ENCODE measurements at regions not wholly inside any gene's neighbourhood (a gene's known extent, or its start where the extent isn't known, plus 50 kb on each side); places are given as distances from the start of the nearest gene placed in this dataset.

- H3K4me1 ChIP-seq (replicated peaks in 1 of 2; ENCODE audit: control insufficient read depth in 2 of 2, insufficient read depth in 2 of 2, low read length in 2 of 2): peaks cover 8 to 44% of the 10 kb centered on the region in 2 experiments
- no peaks in the 10 kb centered on the region for H4K20me1 ChIP-seq (replicated peaks; ENCODE audit: control insufficient read depth, insufficient read depth, low read length)
- H3K9me1 ChIP-seq (ENCODE audit: control insufficient read depth, insufficient read depth, low read length): no peaks in the 10 kb centered on the region
- intact Hi-C loops (cut with micrococcal nuclease): no loop called here
- no peaks in the 10 kb centered on the region for H3K36me3 ChIP-seq (ENCODE audit: control insufficient read depth, insufficient read depth, low read length)
- H3K9me3 ChIP-seq (replicated peaks; ENCODE audit: control insufficient read depth, insufficient read depth, low read depth, low read length): no peaks in the 10 kb centered on the region
- H2AFZ ChIP-seq (ENCODE audit: low read depth, low read length): no peak overlapping the region
- ATAC-seq (no peak), DNase-seq (ENCODE audit: extremely low read depth in 1 of 4, low spot score in 3 of 4) (no peak), FAIRE-seq (no peak)
- POLR2A ChIA-PET: no interaction called here
- 77% methylated on average over 1 of the region's 1 CpG for WGBS (ENCODE audit: insufficient coverage, low coverage, missing lambda C conversion rate)
- H3K27me3 ChIP-seq (ENCODE audit: control insufficient read depth in 2 of 2, insufficient read depth in 2 of 2, low read length in 2 of 2): no peaks in the 10 kb centered on the region
- CTCF ChIA-PET (ENCODE audit: low intra/inter-chr PET ratio): no interaction called here
- no peak overlapping the region for H3K27ac ChIP-seq (ENCODE audit: extremely low read depth, low read depth, low read length)
- no peak overlapping the region for H3K4me2 ChIP-seq (ENCODE audit: insufficient read depth, low read length)
- TF ChIP-seq ARID2 (IDR thresholded peaks at IDR 0.05) (no peak), POLR3G (IDR thresholded peaks at IDR 0.05; ENCODE audit: extremely low read depth, insufficient read length, insufficient replicate concordance) (no peak), HNRNPUL1 (IDR thresholded peaks at IDR 0.05; ENCODE audit: low read length) (no peak)
- no TSS peak for BruUV-seq (replicated peaks)
- H3K79me2 ChIP-seq (ENCODE audit: control insufficient read depth, insufficient read depth, low read length): no peaks in the 10 kb centered on the region
- H3K9ac ChIP-seq (ENCODE audit: insufficient read depth in 1 of 2, low read depth in 2 of 2, low read length in 2 of 2): no peak overlapping the region
- in situ Hi-C loops (cut with MboI): no loop called here
- no peak overlapping the region for H3K4me3 ChIP-seq
Observed at GRCh38 chr3:5035113-5035512, 55.9 kb downstream of the BHLHE40 start.

DNA sequence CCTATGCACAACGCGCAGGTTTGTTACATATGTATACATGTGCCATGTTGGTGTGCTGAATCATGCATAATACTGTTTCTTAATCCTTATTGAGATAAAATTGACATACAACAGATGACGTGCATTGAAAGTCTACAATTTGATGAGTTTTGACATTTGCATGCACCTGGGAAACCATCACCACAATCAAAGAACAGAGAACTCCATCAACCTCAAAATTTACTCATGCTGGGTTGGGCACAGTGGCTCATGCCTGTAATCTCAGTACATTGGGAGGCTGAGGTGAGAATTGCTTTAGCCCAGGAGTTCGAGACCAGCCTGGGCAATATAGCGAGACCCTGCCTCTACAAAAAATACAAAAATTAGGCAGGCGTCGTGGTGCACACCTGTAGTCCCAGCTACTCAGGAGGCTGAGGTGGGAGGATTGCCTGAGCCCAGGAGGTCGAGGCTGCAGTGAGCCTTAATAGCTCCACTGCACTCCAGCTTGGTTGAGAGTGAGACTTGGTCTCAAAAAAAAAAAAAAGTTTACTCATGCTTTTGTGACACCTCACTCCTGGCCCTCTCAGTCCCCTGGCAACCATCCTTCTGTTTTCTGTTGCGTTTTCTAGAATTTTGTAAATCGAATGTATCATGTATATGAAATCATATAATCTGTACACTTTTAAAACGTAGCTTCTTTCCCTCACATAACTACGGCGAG is 56.6 kb downstream of the BHLHE40 start:
- FAIRE-seq (no peak), ATAC-seq (no peak), DNase-seq (ENCODE audit: extremely low read depth in 1 of 4, low spot score in 3 of 4) (no peak)
- Histone ChIP-seq H3K79me2 (ENCODE audit: control insufficient read depth, insufficient read depth, low read length) (no peaks in the 10 kb centered on the region), H2AFZ (ENCODE audit: low read depth, low read length) (peak overlapping the region; percentile 47; the same call in 1 of the 2 replicates), H3K4me3 (no peak overlapping the region), H3K27me3 (ENCODE audit: control insufficient read depth in 2 of 2, insufficient read depth in 2 of 2, low read length in 2 of 2) (no peaks in the 10 kb centered on the region), H3K4me1 (replicated peaks in 1 of 2; ENCODE audit: control insufficient read depth in 2 of 2, insufficient read depth in 2 of 2, low read length in 2 of 2) (peaks cover 8 to 48% of the 10 kb centered on the region in 2 experiments), H3K9me3 (replicated peaks; ENCODE audit: control insufficient read depth, insufficient read depth, low read depth, low read length) (no peaks in the 10 kb centered on the region), H3K4me2 (ENCODE audit: insufficient read depth, low read length) (no peak overlapping the region), H4K20me1 (replicated peaks; ENCODE audit: control insufficient read depth, insufficient read depth, low read length) (no peaks in the 10 kb centered on the region), H3K27ac (ENCODE audit: extremely low read depth, low read depth, low read length) (no peak overlapping the region), H3K9me1 (ENCODE audit: control insufficient read depth, insufficient read depth, low read length) (no peaks in the 10 kb centered on the region), H3K36me3 (ENCODE audit: control insufficient read depth, insufficient read depth, low read length) (no peaks in the 10 kb centered on the region), H3K9ac (ENCODE audit: insufficient read depth in 1 of 2, low read depth in 2 of 2, low read length in 2 of 2) (no peak overlapping the region)
- in situ Hi-C loops (cut with MboI): no loop called here
- 71% methylated on average over 13 of the region's 13 CpGs for WGBS (ENCODE audit: insufficient coverage, low coverage, missing lambda C conversion rate)
- intact Hi-C loops (cut with micrococcal nuclease): no loop called here
- ChIA-PET POLR2A (interaction anchor here (0.6 to 1.0 kb wide), 3 partner anchors 18 to 50 kb away, joined by 3 to 4 read pairs (median 3); no protein-coding TSS in a partner anchor), CTCF (ENCODE audit: low intra/inter-chr PET ratio) (no interaction called here)
- TF ChIP-seq RFX1 (IDR thresholded peaks at IDR 0.05) (peak; percentile 35; the same call in 1 of the 2 replicates), ZNF384 (IDR thresholded peaks at IDR 0.05; ENCODE audit: low read depth, low read length) (peak; percentile 56; the same call in 1 of the 2 replicates), BRD4 (IDR thresholded peaks at IDR 0.05) (no peak)
- BruUV-seq (replicated peaks): no TSS peak

Data from K562 (cell line).